ENCODE measurements at regions not wholly inside any gene's neighbourhood (a gene's known extent, or its start where the extent isn't known, plus 50 kb on each side); places are given as distances from the start of the nearest gene placed in this dataset.

DNA sequence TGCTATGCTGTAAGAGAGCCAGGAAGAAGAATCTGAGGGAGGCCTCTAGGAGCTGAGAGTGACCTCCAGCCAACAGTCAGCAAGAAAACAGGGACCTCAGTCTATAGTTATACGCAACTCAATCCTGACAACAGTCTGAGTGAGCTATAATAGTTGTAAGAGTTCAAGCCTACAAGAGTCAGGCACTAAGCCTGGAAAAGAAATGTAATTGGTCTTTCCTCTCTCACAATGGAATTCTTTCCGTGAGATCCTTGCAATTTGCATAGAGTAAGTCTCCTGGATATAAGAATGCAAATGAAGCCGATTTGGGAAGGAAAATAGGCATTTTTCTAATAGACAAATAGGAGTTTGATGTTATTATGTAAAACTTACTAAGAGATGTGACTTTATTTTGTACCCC lies 1332.6 kb upstream of the CELF4 start:
- DNase-seq: no peak

- no peak for DNase-seq
Observed at GRCh38 chr18:38895560-38895959, 1330.0 kb upstream of the CELF4 start.

DNA sequence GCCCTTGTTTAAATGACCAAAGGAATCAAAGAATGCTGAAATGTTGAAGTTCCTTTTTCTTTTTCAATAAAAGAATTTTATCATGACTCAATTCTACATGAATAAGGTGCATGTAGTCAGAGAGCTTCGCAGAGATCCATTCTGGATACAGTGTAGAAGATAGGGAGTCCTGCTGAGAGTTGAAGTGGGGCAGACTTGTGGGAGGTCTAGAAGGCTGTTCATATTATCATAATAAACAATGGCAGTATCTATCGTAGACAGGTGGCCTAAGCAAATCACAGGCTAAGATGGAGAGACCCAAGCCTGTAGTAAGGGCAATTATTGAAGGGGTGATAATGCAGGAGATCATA lies 1322.0 kb upstream of the CELF4 start:
- DNase-seq: no peak

DNA sequence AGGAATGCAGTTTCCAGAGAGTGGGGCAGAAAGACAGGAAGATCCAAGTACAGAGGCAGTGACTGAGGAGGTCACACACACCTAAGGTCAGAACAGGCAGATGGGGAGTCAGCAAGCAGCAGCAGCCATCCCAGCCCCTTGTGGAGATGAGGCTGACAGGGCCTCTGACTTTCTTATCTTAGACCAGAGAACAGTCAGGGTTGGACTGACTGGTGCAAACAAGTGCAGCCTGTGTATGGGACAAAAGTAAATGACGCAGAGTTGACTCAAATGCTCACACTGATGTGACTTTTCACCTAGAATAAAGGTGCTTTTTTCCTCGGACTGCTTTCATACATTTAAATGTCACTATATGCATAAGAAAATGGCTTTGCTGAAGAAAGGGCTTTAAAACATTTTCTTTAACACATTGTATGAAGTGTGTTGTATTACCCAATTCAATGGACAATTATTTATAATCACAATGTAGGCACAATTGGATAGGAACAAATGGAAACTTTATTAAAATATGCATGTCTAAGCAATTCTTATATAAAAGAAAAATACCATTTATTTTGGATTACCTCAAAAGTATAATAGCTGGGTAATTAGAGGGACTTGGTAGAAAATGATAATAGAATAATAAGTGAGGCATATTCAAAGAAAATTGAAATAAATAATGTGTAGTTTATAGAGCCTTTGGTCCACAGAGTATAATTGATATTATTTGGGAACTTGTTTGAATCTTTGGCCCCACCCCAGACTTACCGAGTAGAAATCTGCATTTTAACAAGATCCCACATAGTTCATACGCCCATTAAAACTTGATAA lies 1321.5 kb upstream of the CELF4 start:
- DNase-seq: no peak

GRCh38 chr18:38886235-38886634 lies 1320.6 kb upstream of the CELF4 start:
- no peak for DNase-seq

DNA sequence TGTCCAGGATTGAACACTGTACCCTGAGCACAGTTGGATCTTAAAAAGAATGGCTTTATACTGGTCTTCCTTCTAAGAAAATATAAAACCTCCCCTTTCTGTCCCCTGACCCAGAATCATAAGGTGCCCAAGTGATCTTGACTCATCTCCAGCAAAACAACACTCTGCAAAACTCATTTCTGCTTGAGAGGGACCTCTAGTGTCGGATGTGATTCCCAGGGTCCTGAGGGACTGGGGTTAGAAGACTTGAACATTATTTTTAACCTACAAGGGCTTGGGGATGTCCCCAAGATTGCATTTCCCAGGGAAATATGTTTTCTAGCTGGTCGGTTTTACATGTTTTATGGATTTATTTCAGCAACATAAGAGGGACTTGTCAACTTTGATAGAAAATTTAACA lies 1318.5 kb upstream of the CELF4 start:
- DNase-seq: no peak

GRCh38 chr18:38883111-38883510 lies 1317.5 kb upstream of the CELF4 start:
- DNase-seq: no peak

GRCh38 chr18:38879871-38880270 lies 1314.3 kb upstream of the CELF4 start:
- no peak for DNase-seq

DNA sequence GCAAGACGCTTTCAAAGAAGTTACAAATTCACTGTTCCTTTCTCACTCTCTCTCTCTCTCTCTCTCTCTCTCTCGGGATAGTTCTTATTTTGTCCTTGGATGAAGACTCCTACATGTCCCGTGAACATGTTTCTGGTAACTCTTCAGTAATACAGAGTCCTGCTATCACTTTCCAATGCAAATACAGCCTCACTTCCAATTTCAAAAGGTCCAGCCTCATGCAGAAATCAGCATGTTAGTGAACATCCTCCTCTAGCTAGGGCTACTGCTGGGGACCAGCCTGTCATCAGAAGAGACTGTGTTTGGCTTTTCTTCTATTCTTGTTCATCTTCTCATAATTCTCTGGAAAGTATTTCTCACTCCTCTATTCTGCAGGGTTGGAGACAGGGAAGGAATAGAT lies 1306.7 kb upstream of the CELF4 start:
- DNase-seq: no peak

DNA sequence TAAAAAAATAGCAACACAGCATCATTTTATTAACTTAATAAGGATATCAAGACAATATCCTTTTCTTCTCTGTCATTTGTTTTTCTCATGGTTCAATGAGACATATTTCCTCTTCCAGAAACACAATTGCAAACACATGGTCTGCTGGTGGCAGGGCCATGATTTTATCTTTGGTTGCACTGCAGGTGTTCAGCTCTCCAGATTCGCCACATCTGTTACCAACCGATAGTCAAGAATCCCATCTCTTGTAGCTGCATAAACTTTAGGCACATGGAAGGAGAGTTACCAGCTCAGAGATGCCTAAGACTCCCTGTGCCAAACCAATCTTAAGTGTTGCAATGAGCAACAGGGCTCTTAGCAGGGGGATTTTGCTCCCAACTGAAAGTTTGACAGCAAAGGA lies 1303.2 kb upstream of the CELF4 start:
- no peak for DNase-seq

GRCh38 chr18:38867680-38868079 lies 1302.1 kb upstream of the CELF4 start:
- DNase-seq: no peak

GRCh38 chr18:38851526-38851925 lies 1285.9 kb upstream of the CELF4 start:
- DNase-seq: no peak

DNA sequence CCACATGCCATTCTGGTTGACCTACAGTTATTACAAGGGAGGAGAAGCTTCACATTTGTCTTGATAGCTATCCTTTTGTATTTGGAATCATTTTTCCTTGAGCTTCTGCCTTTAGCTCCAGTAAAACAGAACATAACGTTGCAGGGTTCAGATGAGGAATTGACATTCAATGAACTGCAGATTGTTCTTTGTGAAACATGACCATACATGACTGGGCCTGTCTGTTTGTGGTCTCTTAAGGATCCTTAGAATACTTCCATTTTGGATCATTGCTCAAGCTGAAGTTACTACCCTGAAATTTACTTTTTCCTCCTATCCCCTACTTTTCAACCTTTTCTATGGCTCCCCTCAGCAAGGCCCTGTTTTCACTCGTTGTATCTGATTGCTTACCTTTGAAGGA lies 1281.7 kb upstream of the CELF4 start:
- no peak for DNase-seq

GRCh38 chr18:38843291-38843690 lies 1277.7 kb upstream of the CELF4 start:
- DNase-seq: no peak

DNA sequence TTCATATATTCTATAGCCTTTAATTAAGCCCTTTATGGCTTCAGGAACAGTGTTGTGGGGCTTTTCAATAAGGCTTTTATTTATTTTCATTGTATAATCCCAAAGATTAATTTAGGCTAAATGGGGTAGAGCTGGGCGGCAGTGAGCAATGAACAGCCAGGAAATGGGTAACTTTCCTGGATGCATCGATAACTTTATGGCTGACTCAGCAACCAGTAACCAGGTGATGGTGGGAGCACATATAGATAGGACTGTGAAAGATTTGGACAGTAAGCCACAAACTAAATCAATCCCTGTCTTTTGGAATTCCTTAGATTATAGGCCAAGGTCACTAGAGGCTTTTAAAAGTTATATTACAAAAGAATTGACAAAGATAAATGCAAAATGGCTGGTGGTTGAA lies 1260.6 kb upstream of the CELF4 start:
- no peak for DNase-seq

GRCh38 chr18:38811209-38811608 lies 1245.6 kb upstream of the CELF4 start:
- no peak for DNase-seq

DNA sequence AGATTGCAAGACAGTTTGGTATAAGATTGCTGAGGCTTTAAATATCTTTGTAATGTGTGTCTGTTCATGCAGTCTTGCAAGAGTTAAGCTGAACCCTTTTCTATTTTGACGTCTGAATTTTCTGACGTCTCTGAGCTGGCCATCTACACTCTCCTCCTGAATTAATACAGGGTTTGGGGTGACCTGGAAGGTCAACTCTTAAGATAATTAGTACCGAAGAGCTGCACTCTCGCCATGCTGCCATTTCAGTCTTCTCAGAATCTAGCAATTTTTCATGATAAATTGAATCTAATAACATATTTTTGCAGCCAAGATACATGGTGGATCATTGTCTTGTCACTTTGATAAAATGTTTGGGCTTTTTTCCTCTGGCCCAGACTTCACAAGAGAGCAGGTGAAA lies 1245.2 kb upstream of the CELF4 start:
- DNase-seq: no peak

- no peak for DNase-seq
Observed at GRCh38 chr18:38807915-38808314, 1242.3 kb upstream of the CELF4 start.

- no peak for DNase-seq
Observed at GRCh38 chr18:38805256-38805655, 1239.7 kb upstream of the CELF4 start.

DNA sequence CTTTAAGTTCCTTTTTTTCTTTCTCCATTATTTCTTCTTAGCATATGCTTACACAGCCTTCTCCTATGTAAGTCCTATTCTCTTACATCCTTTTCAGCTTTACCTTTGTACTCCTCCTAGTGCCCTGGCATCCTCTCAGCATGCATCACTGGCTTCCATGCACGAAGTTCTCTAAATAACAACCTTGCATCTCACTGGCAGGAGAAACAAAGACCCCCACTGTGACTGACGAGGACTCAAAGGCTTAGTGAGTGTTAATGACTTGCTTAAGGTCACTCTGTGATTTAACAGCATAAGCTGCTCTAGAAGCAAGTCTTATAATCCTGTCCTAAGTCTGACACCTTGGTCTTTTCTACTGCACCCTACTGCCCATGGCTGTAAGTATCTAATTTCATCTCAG lies 1236.0 kb upstream of the CELF4 start:
- no peak for DNase-seq

DNA sequence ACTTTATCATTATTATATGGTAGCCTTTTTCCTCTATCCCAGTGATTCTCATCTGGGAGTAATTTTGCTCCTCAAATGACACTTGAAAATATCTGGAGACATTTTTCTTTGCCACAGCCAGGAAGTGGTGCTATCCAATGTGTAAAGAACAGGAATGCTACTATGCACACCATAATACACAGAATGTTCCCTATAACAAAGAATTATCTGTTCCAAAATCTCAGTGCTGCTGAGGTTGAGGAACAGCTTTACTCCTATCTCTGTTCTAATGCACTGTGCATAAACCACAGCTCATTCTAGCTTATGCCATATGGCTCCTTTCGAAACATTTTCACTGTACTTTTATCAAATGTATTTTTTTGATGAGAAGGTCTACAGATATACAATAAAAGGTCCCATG lies 1231.2 kb upstream of the CELF4 start:
- DNase-seq: no peak

DNA sequence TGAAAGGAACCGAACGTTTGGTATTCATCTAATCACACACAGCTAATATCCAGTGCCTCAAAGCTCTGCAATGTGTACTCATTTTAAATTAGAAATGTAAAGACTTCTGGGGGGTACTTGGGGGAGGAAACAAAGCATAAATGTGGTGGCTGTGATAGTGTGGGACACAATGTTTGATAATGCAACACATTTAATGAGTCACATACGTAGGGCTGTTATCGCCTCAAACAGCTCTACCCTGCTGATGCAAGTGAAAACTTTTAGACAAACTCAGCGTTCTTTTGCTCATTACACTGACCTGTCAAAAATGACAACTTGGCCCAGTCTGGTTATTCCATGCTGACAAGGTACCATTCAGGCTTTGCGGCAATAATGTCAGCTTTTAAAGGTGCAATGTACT lies 1227.1 kb upstream of the CELF4 start:
- no peak for DNase-seq

DNA sequence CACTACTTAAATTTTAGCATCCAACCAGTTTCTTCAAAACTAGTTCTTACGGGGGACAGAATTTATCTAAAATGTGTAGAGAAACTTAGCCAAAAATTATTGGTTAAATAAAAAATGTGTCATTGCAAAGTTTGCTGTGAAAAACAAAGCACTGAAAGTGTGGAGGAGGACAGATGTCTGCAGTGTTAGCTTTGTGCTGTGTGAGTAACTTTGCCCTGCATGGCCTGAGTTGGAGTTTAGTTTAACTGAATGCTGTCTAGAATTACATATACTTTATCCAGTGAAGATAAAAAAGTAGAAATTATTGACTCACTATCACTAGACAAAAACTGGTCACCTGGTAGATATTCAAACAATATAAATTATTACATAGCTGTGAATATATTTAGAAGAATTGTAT lies 1225.2 kb upstream of the CELF4 start:
- DNase-seq: no peak

DNA sequence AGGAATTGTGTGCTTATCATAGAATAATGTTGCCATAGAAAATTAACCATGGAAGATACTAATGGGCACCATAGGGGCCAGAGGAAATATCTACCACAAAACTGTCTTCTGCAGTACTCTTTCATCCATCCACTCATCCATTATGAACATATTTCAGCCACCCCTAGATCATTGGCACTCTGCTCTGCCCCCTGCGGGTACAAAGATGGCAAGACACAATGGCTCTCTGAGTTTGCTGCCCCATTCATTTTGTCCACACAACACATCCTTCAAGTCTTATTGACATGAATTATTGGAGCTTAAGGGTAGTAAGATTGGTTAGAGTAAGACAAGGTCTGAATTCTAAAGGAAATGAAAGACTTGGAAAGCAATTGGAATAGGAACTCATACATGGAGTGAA lies 1224.7 kb upstream of the CELF4 start:
- DNase-seq: no peak

- DNase-seq: no peak
Observed at GRCh38 chr18:38789141-38789540, 1223.5 kb upstream of the CELF4 start.

- no peak for DNase-seq
Observed at GRCh38 chr18:38786906-38787305, 1221.3 kb upstream of the CELF4 start.

Measured in NCI-H1105 treated with DMSO at 0.1 percent for 48 hours (cell line).